ENCODE measurements at regions not wholly inside any gene's neighbourhood (a gene's known extent, or its start where the extent isn't known, plus 50 kb on each side); places are given as distances from the start of the nearest gene placed in this dataset.

- Histone ChIP-seq H3K4me3 (ENCODE audit: low read length) (no peak overlapping the region), H3F3A (ENCODE audit: insufficient read depth, low read length, poor library complexity, severe bottlenecking) (no peaks in the 10 kb centered on the region), H3K9me2 (ENCODE audit: insufficient read depth, low read length) (no peaks in the 10 kb centered on the region), H3K4me2 (ENCODE audit: low read length) (no peak overlapping the region), H2AFZ (ENCODE audit: low read depth, low read length) (no peak overlapping the region), H4K20me1 (ENCODE audit: insufficient read depth) (no peaks in the 10 kb centered on the region), H3K27me3 (ENCODE audit: insufficient read depth, low read depth, low read length) (no peaks in the 10 kb centered on the region), H3K27ac (ENCODE audit: low read length) (no peak overlapping the region), H3K9me3 (ENCODE audit: low read length) (no peaks in the 10 kb centered on the region), H3K36me3 (ENCODE audit: insufficient read depth, low read length) (no peaks in the 10 kb centered on the region), H3K79me2 (replicated peaks; ENCODE audit: insufficient read depth, low read length) (no peaks in the 10 kb centered on the region), H3K9ac (ENCODE audit: low read length) (no peak overlapping the region)
- TF ChIP-seq CTCF (IDR thresholded peaks at IDR 0.05; ENCODE audit: poor library complexity, severe bottlenecking) (no peak), POLR2AphosphoS5 (IDR thresholded peaks at IDR 0.05) (no peak), SMC3 (conservative IDR thresholded peaks at IDR 0.05; ENCODE audit: poor library complexity) (no peak), REST (IDR thresholded peaks at IDR 0.05; ENCODE audit: borderline replicate concordance) (no peak), EZH2 (IDR thresholded peaks at IDR 0.05; ENCODE audit: borderline replicate concordance, insufficient read depth, low read length, poor library complexity, severe bottlenecking) (no peak), TAF1 (IDR thresholded peaks at IDR 0.05; ENCODE audit: low read depth) (no peak), MXI1 (conservative IDR thresholded peaks at IDR 0.05; ENCODE audit: poor library complexity, severe bottlenecking) (no peak), RAD21 (conservative IDR thresholded peaks at IDR 0.05) (no peak), EP300 (conservative IDR thresholded peaks at IDR 0.05; ENCODE audit: poor library complexity, severe bottlenecking) (no peak)
Observed at GRCh38 chr1:62967031-62967430, 183.1 kb downstream of the ATG4C start.

- H3K4me2 ChIP-seq (ENCODE audit: low read length): no peak overlapping the region
- H4K20me1 ChIP-seq (ENCODE audit: insufficient read depth): no peaks in the 10 kb centered on the region
- H3F3A ChIP-seq (ENCODE audit: insufficient read depth, low read length, poor library complexity, severe bottlenecking): no peaks in the 10 kb centered on the region
- TF ChIP-seq SMC3 (conservative IDR thresholded peaks at IDR 0.05; ENCODE audit: poor library complexity): no peak
- no peak for TF ChIP-seq EZH2 (IDR thresholded peaks at IDR 0.05; ENCODE audit: borderline replicate concordance, insufficient read depth, low read length, poor library complexity, severe bottlenecking)
- TF ChIP-seq EP300 (conservative IDR thresholded peaks at IDR 0.05; ENCODE audit: poor library complexity, severe bottlenecking): no peak
- no peak for TF ChIP-seq TAF1 (IDR thresholded peaks at IDR 0.05; ENCODE audit: low read depth)
- no peak for TF ChIP-seq CTCF (IDR thresholded peaks at IDR 0.05; ENCODE audit: poor library complexity, severe bottlenecking)
- no peak for TF ChIP-seq POLR2AphosphoS5 (IDR thresholded peaks at IDR 0.05)
- TF ChIP-seq REST (IDR thresholded peaks at IDR 0.05; ENCODE audit: borderline replicate concordance): no peak
- TF ChIP-seq MXI1 (conservative IDR thresholded peaks at IDR 0.05; ENCODE audit: poor library complexity, severe bottlenecking): no peak
- TF ChIP-seq RAD21 (conservative IDR thresholded peaks at IDR 0.05): no peak
- H3K27ac ChIP-seq (ENCODE audit: low read length): no peak overlapping the region
- H3K79me2 ChIP-seq (replicated peaks; ENCODE audit: insufficient read depth, low read length): no peaks in the 10 kb centered on the region
- H3K9me2 ChIP-seq (ENCODE audit: insufficient read depth, low read length): no peaks in the 10 kb centered on the region
- no peak overlapping the region for H3K4me3 ChIP-seq (ENCODE audit: low read length)
- H3K9me3 ChIP-seq (ENCODE audit: low read length): no peaks in the 10 kb centered on the region
- no peak overlapping the region for H3K9ac ChIP-seq (ENCODE audit: low read length)
- no peaks in the 10 kb centered on the region for H3K27me3 ChIP-seq (ENCODE audit: insufficient read depth, low read depth, low read length)
- H3K36me3 ChIP-seq (ENCODE audit: insufficient read depth, low read length): no peaks in the 10 kb centered on the region
- H2AFZ ChIP-seq (ENCODE audit: low read depth, low read length): no peak overlapping the region
Observed at GRCh38 chr1:62977366-62977765, 193.4 kb downstream of the ATG4C start.

All from neural cell (in vitro differentiated cells).